Lower leg skin (tissue), 3 donors: ENCODE measurements at regions not wholly inside any gene's neighbourhood (a gene's known extent, or its start where the extent isn't known, plus 50 kb on each side); places are given as distances from the start of the nearest gene placed in this dataset.

ENCODE experiments used
- CTCF ChIP-seq, 3 donors: fragments of 450-650 bp; IDR thresholded peaks; one replicate each; pipeline ENCODE4 v1.5.1; 2016; ENCODE audit warnings: antibody characterized with exemption in 3 of 3, mild to moderate bottlenecking in 3 of 3, moderate library complexity in 2 of 3
- POLR2A ChIP-seq, 2 donors: fragments of 450-650 bp; IDR thresholded peaks; one replicate each; pipeline ENCODE4 v1.6.1; 2016 to 2017; ENCODE audit warnings: antibody characterized with exemption in 2 of 2, mild to moderate bottlenecking in 1 of 2, moderate library complexity in 1 of 2

GRCh38 chr4:74858921-74859562 lies 64.7 kb upstream of the BTC start:
- TF ChIP-seq CTCF (IDR thresholded peaks at IDR 0.05) (no peak), POLR2A (IDR thresholded peaks at IDR 0.05) (no peak)
